ENCODE measurements at regions not wholly inside any gene's neighbourhood (a gene's known extent, or its start where the extent isn't known, plus 50 kb on each side); places are given as distances from the start of the nearest gene placed in this dataset.

GRCh38 chr10:85225311-85225710 is 896.9 kb downstream of the CCSER2 start:
- DNase-seq (ENCODE audit: low spot score) = no peak

- no peak for DNase-seq (ENCODE audit: low spot score)
Measured at GRCh38 chr10:85226596-85226995, 898.2 kb downstream of the CCSER2 start.

GRCh38 chr10:85228726-85229125 is 900.3 kb downstream of the CCSER2 start:
- DNase-seq (ENCODE audit: low spot score) = no peak

- DNase-seq (ENCODE audit: low spot score) = no peak
Measured at GRCh38 chr10:85231534-85232270, 903.3 kb downstream of the CCSER2 start.

- no peak for DNase-seq (ENCODE audit: low spot score)
Measured at GRCh38 chr10:85235258-85235657, 906.9 kb downstream of the CCSER2 start.

- no peak for DNase-seq (ENCODE audit: low spot score)
Measured at GRCh38 chr10:85238676-85239075, 910.3 kb downstream of the CCSER2 start.

GRCh38 chr10:85250304-85250703 is 921.9 kb downstream of the CCSER2 start:
- DNase-seq (ENCODE audit: low spot score) = no peak

DNA sequence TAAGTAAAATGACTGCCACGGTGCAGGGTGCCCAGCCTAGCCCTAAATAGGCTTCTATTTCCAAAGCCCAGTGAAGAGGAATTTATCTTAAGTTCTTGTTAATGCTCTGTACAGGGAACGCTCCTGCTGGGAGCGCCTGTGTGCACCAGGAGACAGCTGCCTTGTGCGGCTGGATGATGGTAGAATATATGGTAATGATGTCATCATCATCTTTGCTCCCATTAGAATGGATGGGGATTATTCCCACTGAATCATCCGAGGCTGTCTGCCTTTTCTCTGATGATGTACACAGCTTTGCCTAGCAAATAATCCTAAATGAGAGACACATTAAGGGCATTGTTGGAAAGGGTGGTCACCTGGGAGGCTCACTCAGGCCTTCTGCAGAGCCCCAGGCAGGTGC is 928.1 kb downstream of the CCSER2 start:
- DNase-seq (ENCODE audit: low spot score) = no peak

DNA sequence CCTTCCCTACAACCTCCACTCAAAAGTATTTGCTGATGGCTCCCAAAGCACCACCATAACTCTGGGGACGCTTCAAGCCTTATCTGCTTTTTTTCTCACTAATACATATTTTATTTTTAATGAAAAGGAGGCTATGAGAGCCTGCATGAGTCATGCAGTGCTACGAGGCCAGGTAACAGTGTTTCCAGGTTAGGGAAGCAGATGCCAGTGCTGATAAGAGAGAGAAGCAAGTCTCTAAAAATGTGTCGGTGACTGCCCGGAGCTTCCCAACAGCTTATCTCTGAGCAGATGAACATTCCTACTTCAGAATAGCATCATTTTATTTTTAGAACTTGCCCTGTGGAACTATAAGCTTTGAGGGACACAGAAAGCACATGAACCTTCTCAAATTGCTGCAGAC is 931.5 kb downstream of the CCSER2 start:
- DNase-seq (ENCODE audit: low spot score) = no peak

DNA sequence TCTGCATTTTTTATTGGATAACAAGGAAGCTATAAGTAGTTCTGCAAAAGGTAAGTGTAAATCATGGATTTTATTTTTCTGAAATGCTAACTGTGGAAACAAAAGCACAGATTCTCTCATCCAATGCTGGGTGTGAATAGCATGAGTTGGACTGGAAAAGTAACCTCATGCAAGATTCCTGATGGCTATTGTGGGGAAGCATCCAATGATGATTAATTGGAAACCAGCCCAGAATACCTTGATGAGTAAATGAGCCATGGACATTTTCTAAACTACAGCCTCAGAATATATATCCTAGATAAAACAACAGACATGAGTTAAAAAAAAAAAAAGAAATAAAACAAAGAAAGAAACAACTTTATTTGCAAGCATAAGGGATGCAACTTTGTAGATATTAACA is 934.6 kb downstream of the CCSER2 start:
- DNase-seq (ENCODE audit: low spot score) = no peak

- DNase-seq (ENCODE audit: low spot score) = no peak
Measured at GRCh38 chr10:85265121-85265520, 936.7 kb downstream of the CCSER2 start.

DNA sequence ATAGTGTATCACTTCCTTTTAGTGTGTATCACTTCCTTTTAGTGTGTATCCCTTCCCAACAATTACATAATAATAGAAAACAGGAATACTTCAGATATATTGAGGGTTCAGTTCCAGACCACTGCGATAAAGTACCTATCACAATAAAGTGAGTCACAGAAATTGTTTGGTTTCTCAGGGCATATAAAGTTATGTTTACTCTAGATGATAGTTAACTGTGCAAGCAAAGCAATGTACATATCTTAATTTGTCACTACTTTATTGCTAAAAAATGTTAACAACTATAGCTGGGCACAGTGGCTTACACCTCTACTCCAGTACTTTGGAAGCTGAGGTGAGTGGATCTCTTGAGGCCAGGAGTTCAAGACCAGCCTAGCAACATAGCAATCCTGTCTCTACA is 938.4 kb downstream of the CCSER2 start:
- no peak for DNase-seq (ENCODE audit: low spot score)

DNA sequence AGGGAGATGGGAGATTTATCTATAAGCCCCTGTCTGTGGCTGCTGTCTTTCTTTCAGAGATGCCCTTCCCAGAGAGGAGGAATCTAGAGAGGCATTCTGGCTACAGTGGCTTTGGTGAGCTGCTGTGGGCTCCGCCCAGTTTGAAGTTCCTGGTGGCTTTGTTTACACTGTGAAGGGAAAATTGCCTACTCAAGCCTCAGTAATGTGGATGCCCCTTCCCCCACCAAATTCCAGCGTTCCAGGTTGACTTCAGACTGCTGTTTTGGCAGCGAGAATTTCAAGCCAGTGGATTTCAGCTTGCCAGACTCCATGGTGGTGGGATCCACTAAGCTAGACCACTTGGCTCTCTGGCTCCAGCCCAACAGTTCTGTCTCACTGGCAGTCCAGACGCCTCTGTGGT is 951.6 kb downstream of the CCSER2 start:
- DNase-seq (ENCODE audit: low spot score) = no peak

DNA sequence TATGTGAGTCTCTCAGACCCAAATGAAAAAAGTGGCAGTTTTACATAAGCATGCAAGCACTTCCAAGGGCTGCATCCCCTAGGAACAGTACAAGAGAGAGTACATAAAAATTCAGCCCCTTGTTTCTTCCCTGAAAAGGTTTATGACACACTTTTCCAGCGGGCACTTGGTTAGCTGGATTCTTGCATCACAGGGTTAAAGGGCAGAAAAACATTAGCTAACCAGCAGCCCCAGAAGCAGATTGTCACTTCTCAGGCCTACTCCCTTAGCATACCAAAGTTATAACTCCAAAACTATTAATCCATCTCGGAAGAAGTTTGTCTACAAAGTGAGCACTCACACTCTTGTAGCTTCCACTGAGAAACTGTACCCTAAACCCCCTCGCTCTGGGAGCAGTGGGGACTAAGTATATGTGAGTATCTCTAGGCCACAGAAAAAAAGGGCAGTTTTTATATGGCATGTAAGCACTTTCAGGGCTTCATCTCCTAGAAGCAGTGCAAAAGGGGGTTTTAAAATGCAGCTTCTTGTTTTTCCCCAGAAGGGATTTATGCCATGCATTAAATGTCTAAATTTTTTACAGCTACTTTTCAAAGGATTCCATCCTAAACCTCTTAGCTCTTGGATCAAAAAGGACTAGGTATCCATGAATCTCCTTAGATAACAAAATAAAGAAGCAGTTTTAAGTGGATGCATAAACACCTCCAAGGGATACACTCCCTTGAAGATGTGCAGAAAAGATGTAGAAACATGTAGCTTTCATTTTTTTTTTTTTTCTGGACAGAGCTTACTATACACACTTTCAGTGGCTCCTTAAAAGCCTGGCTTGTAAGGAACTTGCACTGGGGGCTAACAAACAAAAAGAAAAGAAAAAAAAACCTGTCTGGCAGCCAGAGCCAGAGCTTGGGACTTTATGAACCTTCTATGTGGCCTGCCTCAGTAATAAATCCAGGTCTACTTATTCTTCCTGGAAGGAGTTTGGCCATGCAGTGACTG is 956.7 kb downstream of the CCSER2 start:
- no peak for DNase-seq (ENCODE audit: low spot score)

DNA sequence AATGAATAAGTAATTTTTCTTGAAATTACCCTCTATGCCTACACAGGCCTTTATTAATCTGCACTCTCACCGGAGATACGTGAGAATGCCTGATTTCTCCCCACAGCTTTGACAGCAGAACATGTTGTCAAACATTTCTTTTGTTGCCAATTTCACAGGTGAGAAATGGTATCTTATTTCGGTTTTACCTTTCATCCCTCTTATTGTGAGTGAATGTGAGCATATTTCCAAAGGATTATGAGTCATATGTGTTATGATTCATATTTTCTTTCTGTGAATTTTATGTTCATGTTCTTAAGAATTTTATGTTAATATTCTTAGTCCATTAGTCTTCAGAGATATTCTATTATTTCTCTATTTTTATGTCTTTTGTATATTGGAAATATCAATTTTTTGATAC is 965.1 kb downstream of the CCSER2 start:
- no peak for DNase-seq (ENCODE audit: low spot score)

DNA sequence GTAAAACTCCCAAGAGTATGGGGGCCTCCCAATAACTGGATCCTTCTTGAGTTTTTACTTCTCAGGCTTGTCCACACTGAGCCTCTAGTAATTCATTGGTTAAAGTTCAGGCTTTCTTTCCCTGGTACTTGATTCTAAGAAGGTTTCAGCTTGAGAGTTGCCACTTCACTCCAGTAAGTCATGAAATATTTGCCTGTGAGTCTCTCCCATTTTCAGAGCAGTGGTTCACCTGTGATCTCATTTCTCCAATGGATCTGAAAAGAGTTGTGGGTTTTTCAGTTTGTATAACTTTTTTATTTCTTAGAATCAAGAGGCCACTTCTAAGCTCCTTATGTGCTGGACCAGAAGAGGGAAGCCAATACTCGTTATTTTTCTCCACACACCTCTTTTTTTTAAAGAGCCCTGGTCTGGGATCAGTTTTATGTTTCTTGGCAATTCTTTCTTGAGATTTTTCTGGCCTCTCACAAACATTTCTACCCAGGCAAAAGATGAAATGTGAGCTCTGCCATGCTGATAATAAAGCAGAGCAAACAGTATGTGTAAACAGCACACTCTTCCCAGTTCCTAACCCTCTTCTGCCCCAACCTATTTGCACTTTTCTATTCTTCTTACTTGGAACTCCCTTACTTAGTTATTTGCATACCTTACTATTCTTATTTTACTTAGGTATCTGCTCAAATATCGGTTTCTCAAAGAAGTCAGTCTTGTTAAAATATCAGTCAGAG is 983.4 kb downstream of the CCSER2 start:
- DNase-seq (ENCODE audit: low spot score) = no peak

DNA sequence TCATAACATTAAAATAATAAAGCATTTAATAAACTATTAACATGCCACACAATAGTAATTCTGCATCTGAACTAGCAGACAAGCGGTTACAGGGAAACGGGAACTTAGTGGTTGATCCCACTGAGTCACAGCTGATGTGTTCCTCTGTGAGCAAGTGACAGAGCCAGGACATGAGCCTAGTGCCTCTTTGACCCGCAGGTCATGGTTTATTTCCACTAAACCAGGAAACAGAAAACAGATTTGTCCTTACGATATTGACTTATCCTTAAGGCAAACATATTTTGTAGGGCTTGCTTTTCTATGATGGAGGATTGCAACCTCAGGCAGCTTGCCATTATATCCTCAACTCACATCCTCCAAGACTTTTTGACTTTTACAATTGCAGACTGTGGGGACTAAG is 987.3 kb downstream of the CCSER2 start:
- DNase-seq (ENCODE audit: low spot score) = no peak

DNA sequence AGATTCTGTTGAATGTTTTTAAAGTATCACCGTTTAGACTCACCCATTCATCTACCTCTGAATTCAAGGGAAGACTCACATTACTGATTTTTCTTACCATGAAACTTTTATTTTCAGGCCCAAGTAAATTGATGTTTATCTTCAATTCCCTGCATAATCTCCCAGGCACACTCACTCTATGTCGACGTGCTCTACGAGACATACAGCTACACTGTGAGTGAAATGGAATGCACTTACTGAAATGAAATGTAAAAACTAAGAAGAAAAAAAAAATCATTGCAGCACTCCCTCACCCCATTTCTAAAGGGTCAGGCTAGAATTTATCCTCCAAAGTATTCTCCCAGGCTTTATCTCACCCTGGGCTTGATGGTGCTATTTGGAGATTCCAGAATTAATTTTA is 987.9 kb downstream of the CCSER2 start:
- no peak for DNase-seq (ENCODE audit: low spot score)

- no peak for DNase-seq (ENCODE audit: low spot score)
Measured at GRCh38 chr10:85317827-85318226, 989.4 kb downstream of the CCSER2 start.

- DNase-seq (ENCODE audit: low spot score) = no peak
Measured at GRCh38 chr10:85318809-85319807, 990.7 kb downstream of the CCSER2 start.

GRCh38 chr10:85319826-85320225 is 991.4 kb downstream of the CCSER2 start:
- no peak for DNase-seq (ENCODE audit: low spot score)
